ENCODE measurements at regions not wholly inside any gene's neighbourhood (a gene's known extent, or its start where the extent isn't known, plus 50 kb on each side); places are given as distances from the start of the nearest gene placed in this dataset.

GRCh38 chr2:20557226-20557625 lies 93.7 kb downstream of the HS1BP3 start:
- no peak for TF ChIP-seq POLR2A (IDR thresholded peaks at IDR 0.05)
- no peak for TF ChIP-seq CTCF (IDR thresholded peaks at IDR 0.05)
- Histone ChIP-seq H3K9me3 (no peaks in the 10 kb centered on the region), H3K4me3 (no peak overlapping the region), H3K27me3 (no peaks in the 10 kb centered on the region), H3K27ac (no peak overlapping the region), H3K36me3 (no peaks in the 10 kb centered on the region), H3K4me1 (no peaks in the 10 kb centered on the region)
- intact Hi-C loops (cut with DNase I; ENCODE audit: low total_unique reads), result no loop called here
- DNase-seq, result no peak

GRCh38 chr2:20557635-20558034 lies 93.3 kb downstream of the HS1BP3 start:
- intact Hi-C loops (cut with DNase I; ENCODE audit: low total_unique reads), result no loop called here

GRCh38 chr2:20558391-20559150 lies 92.3 kb downstream of the HS1BP3 start:
- Histone ChIP-seq H3K27ac (no peak overlapping the region), H3K27me3 (no peaks in the 10 kb centered on the region), H3K36me3 (no peaks in the 10 kb centered on the region), H3K4me1 (no peaks in the 10 kb centered on the region), H3K4me3 (no peak overlapping the region), H3K9me3 (no peaks in the 10 kb centered on the region)
- DNase-seq, result peak in 1 of 2 donors; percentile 12
- intact Hi-C loops (cut with DNase I; ENCODE audit: low total_unique reads), result no loop called here
- TF ChIP-seq CTCF (IDR thresholded peaks at IDR 0.05), result no peak

More at GRCh38 chr2:20557635-20558034, 93.3 kb downstream of the HS1BP3 start:
- Histone ChIP-seq H3K4me3 (no peak overlapping the region), H3K36me3 (no peaks in the 10 kb centered on the region), H3K9me3 (no peaks in the 10 kb centered on the region), H3K4me1 (no peaks in the 10 kb centered on the region), H3K27ac (no peak overlapping the region), H3K27me3 (no peaks in the 10 kb centered on the region)
- no peak for TF ChIP-seq POLR2A (IDR thresholded peaks at IDR 0.05)
- no peak for TF ChIP-seq CTCF (IDR thresholded peaks at IDR 0.05)
- peak in 1 of 2 donors; percentile 11 for DNase-seq

- TF ChIP-seq POLR2A (IDR thresholded peaks at IDR 0.05) (no peak), CTCF (IDR thresholded peaks at IDR 0.05) (no peak)
- Histone ChIP-seq H3K4me1 (no peaks in the 10 kb centered on the region), H3K4me3 (no peak overlapping the region), H3K36me3 (no peaks in the 10 kb centered on the region), H3K27me3 (no peaks in the 10 kb centered on the region), H3K9me3 (no peaks in the 10 kb centered on the region), H3K27ac (no peak overlapping the region)
- no peak for DNase-seq
- intact Hi-C loops (cut with DNase I; ENCODE audit: low total_unique reads), result no loop called here
These were observed 91.6 kb downstream of the HS1BP3 start for GRCh38 chr2:20559277-20559676.

GRCh38 chr2:20560011-20560410 lies 90.9 kb downstream of the HS1BP3 start:
- H3K4me1 ChIP-seq, result no peaks in the 10 kb centered on the region
- TF ChIP-seq POLR2A (IDR thresholded peaks at IDR 0.05) (no peak), CTCF (IDR thresholded peaks at IDR 0.05) (no peak)
- no peaks in the 10 kb centered on the region for H3K27me3 ChIP-seq
- no peak overlapping the region for H3K27ac ChIP-seq
- H3K4me3 ChIP-seq, result no peak overlapping the region
- H3K36me3 ChIP-seq, result no peaks in the 10 kb centered on the region
- intact Hi-C loops (cut with DNase I; ENCODE audit: low total_unique reads), result no loop called here
- peak in 1 of 2 donors; percentile 10 for DNase-seq
- no peaks in the 10 kb centered on the region for H3K9me3 ChIP-seq
